ENCODE measurements at regions not wholly inside any gene's neighbourhood (a gene's known extent, or its start where the extent isn't known, plus 50 kb on each side); places are given as distances from the start of the nearest gene placed in this dataset.

DNA sequence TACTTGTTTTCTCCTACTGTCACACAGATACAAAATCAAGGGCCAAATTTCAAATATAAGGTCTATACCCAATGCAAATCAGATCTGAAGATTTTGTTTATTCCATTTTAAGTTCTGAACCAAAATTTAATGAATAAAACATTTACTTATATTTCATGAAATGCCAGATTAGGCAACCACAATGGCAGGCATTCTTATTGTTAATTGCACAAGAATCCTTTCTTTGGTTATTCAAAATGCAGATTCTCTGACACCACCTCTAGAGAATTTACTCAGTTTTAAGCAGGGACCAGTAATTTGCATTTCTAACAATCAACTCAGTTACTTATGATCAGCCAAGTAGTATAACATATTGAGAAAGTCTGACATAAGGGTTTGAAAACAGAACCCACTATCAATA, 972.4 kb upstream of the ACO1 start:
- no peak overlapping the region for H3K27ac ChIP-seq (ENCODE audit: extremely low read depth, low read depth, low read length)
- no peaks in the 10 kb centered on the region for H3K9me1 ChIP-seq (ENCODE audit: control insufficient read depth, insufficient read depth, low read length)
- POLR2A ChIA-PET = no interaction called here
- no peak for ATAC-seq
- no peak for DNase-seq (ENCODE audit: extremely low read depth in 1 of 4, low spot score in 3 of 4)
- no peaks in the 10 kb centered on the region for H3K27me3 ChIP-seq (ENCODE audit: control insufficient read depth in 2 of 2, insufficient read depth in 2 of 2, low read length in 2 of 2)
- no TSS peak for BruUV-seq (replicated peaks)
- H3K9ac ChIP-seq (ENCODE audit: insufficient read depth in 1 of 2, low read depth in 2 of 2, low read length in 2 of 2) = no peak overlapping the region
- no peak overlapping the region for H3K4me3 ChIP-seq
- no peaks in the 10 kb centered on the region for H3K79me2 ChIP-seq (ENCODE audit: control insufficient read depth, insufficient read depth, low read length)
- no peaks in the 10 kb centered on the region for H3K36me3 ChIP-seq (ENCODE audit: control insufficient read depth, insufficient read depth, low read length)
- no peak overlapping the region for H2AFZ ChIP-seq (ENCODE audit: low read depth, low read length)
- intact Hi-C loops (cut with micrococcal nuclease) = no loop called here
- no peak for FAIRE-seq
- H3K4me2 ChIP-seq (ENCODE audit: insufficient read depth, low read length) = no peak overlapping the region
- no peak for TF ChIP-seq L3MBTL2 (IDR thresholded peaks at IDR 0.05)
- no peak for TF ChIP-seq TBP (optimal IDR thresholded peaks at IDR 0.05; ENCODE audit: low read depth, low read length)
- no peak for TF ChIP-seq ASH1L (IDR thresholded peaks at IDR 0.05; ENCODE audit: borderline replicate concordance, low read depth, partially characterized antibody)
- no peak for TF ChIP-seq CREB3L1 (IDR thresholded peaks at IDR 0.05; ENCODE audit: borderline replicate concordance, low read depth)
- TF ChIP-seq, protein P1, sequence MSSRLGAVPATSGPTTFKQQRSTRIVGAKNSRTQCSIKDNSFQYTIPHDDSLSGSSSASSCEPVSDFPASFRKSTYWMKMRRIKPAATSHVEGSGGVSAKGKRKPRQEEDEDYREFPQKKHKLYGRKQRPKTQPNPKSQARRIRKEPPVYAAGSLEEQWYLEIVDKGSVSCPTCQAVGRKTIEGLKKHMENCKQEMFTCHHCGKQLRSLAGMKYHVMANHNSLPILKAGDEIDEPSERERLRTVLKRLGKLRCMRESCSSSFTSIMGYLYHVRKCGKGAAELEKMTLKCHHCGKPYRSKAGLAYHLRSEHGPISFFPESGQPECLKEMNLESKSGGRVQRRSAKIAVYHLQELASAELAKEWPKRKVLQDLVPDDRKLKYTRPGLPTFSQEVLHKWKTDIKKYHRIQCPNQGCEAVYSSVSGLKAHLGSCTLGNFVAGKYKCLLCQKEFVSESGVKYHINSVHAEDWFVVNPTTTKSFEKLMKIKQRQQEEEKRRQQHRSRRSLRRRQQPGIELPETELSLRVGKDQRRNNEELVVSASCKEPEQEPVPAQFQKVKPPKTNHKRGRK (tag; IDR thresholded peaks at IDR 0.05) = no peak
- no peak for TF ChIP-seq PHF21A (IDR thresholded peaks at IDR 0.05; ENCODE audit: borderline replicate concordance, low read depth)
- no peak for TF ChIP-seq ZNF445 (CRISPR knock-in tag; IDR thresholded peaks at IDR 0.05; ENCODE audit: low read depth)
- no peaks in the 10 kb centered on the region for H3K9me3 ChIP-seq (replicated peaks; ENCODE audit: control insufficient read depth, insufficient read depth, low read depth, low read length)
- in situ Hi-C loops (cut with MboI) = no loop called here
- CTCF ChIA-PET (ENCODE audit: low intra/inter-chr PET ratio) = no interaction called here
- no peaks in the 10 kb centered on the region for H4K20me1 ChIP-seq (replicated peaks; ENCODE audit: control insufficient read depth, insufficient read depth, low read length)
- no peaks in the 10 kb centered on the region for H3K4me1 ChIP-seq (replicated peaks in 1 of 2; ENCODE audit: control insufficient read depth in 2 of 2, insufficient read depth in 2 of 2, low read length in 2 of 2)

All from K562 (cell line).